Stomach (tissue), 4 donors: ENCODE measurements at regions not wholly inside any gene's neighbourhood (a gene's known extent, or its start where the extent isn't known, plus 50 kb on each side); places are given as distances from the start of the nearest gene placed in this dataset.

Experiments used
- CTCF ChIP-seq, 7 experiments: fragments of 450-650 bp in 4 of 7; fragments of 200-600 bp in 3 of 7; sonication (generic) in 3 of 7; IDR thresholded peaks; one replicate each; pipeline ENCODE4 v1.5.1; 2016 to 2019; ENCODE audit warnings: antibody characterized with exemption in 7 of 7, control low read depth in 2 of 7, mild to moderate bottlenecking in 1 of 7
- EP300 ChIP-seq: sonication (generic); formaldehyde crosslinking; IDR thresholded peaks from one replicate; pipeline ENCODE4 v1.6.1; 2017; ENCODE audit warnings: antibody characterized with exemption
- POLR2A ChIP-seq, 4 donors: fragments of 450-650 bp; IDR thresholded peaks; one replicate each; pipeline ENCODE4 v1.6.1; 2016; ENCODE audit warnings: antibody characterized with exemption in 4 of 4, control low read depth in 2 of 4, mild to moderate bottlenecking in 1 of 4, moderate library complexity in 1 of 4
- POLR2AphosphoS5 ChIP-seq, 3 donors: sonication (generic); formaldehyde crosslinking; IDR thresholded peaks; one replicate each; pipeline ENCODE4 v1.6.1; 2016; ENCODE audit warnings: antibody characterized with exemption in 3 of 3

- TF ChIP-seq CTCF (IDR thresholded peaks at IDR 0.05) (no peak), POLR2AphosphoS5 (IDR thresholded peaks at IDR 0.05) (no peak), EP300 (no peak), POLR2A (IDR thresholded peaks at IDR 0.05) (no peak)
These were observed 103.1 kb downstream of the SOX9 start for GRCh38 chr17:72223866-72224291.
